Caki2 (cell line): ENCODE measurements at regions not wholly inside any gene's neighbourhood (a gene's known extent, or its start where the extent isn't known, plus 50 kb on each side); places are given as distances from the start of the nearest gene placed in this dataset.
"Not testable (repeated sequence)": the region's sequence is repeated elsewhere in the genome, so short reads cannot be mapped to it uniquely, and the experiment has no call there.

Experiments
- DNase-seq: peaks from one replicate; pipeline ENCODE4 v3.0.0-alpha.2; 2015; ENCODE audit warnings: low read depth
- in situ Hi-C: cut with HindIII; loops from 2 replicates; pipeline ENCODE4 v1.10.0; 2016; ENCODE audit warnings: low sequenced_read_pairs, low pct_unique_long_range_greater_than_20kb, mixed read lengths

DNA sequence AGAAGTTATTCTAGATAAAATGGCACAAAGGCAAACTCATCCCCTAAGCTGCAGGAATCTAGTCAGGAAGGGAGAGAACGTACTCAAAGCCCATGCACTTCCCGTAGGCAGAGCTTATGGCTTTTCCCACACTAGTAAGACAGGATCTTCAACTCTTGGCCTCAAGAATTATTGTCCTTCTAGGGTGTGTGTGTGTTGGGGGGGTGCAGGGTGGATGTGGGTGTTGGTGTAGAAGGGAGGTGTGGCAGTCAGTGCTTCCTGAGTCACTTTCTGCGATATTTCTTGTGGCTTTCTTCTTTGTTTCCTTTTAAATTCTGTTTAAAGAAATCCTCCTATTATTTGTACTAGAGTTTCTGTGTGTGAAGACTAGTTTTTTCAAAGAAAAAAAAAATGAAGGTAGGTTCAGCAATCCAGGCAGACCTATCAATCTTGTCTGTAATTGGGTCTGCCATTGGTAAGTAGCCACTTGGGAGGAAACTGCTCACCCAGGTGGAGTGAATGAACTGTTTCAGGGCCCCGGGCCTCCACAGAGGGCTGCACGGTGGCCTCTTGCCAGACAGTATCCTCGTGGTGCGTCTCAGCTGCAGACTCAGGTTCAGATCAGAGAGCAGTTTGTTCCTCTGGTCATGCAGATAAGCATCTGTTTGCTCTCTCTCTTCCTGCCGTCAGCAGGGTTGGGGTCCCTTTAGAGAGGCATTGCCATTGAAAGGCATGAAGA is 131.9 kb downstream of the NPR3 start:
- DNase-seq: no peak
- in situ Hi-C loops: no loop called here

DNA sequence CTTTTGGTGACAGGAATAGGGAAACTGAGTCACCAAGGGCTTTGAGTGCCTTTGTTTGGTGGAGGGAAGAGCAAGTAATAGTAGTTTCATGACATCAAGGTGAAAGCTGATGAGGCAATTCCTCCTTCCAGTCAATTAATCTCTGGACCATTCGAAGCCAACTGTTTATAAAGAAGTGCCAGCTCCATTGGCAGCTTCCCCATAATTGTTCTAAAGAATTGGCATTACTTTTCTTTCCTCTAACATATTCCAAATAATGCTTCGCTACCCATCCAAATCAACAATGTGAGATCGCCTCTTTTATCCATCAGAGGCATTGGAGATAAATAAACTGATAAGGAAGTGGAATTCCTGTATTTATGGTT is 132.4 kb downstream of the NPR3 start:
- peak; percentile 32 for DNase-seq
- in situ Hi-C loops: no loop called here

DNA sequence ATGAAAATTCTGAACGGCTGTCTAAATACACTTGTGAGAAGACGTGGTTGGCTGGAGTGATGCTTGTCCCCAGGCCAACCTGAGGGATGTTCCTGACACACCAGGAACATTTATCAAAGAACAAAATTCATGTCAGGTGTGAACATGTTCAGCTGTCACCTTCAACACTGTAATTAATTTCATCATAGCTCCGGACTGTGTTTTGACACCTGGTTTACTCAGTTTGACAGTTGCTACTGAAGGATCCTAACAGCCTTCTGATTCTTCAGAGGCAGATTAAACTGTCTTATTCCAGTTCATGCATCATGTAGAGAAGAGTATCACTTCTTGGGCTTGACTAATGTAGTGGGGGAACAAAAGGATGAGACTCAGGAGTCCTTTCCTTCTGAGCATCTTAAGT is 134.1 kb downstream of the NPR3 start:
- DNase-seq: no peak
- in situ Hi-C loops: no loop called here

DNA sequence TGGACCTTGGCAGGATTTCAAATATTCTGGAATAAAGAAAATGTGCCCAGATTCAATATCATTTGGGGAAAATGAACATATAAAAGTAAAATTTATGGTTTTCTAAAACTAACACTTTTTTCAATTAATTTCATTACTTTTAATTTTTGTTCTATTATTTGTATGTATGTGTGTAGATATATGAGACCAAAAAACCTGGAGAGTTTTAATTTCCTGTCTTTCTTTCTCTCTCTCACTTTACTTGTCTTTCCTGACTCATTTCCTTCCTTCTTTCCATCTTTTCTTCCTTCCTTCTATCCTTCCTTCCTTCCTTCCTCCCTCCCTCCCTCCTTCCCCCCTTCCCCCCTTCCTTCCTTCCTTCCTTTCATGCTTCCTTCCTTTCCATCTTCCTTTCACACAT is 137.0 kb downstream of the NPR3 start:
- DNase-seq: no peak
- in situ Hi-C loops: no loop called here

DNA sequence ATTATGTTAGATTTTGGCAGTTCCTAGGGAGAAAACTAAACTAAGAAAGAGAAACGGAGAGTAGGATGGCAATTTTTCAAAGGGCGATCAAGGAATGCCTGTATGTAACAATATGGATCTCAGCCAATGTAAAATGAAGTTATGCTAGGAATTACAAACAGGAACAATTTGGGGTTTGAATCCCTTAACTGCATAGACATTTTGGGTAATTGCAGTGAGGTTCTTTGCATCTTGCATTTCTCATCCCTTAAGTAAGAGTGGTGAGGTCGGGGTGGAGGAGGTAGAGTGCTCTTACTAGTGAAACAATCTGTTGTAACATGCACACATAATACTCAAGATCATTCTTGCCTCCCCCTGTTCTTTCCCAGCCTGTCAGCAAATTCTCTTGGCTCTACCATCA is 137.6 kb downstream of the NPR3 start:
- in situ Hi-C loops: no loop called here
- DNase-seq: no peak

DNA sequence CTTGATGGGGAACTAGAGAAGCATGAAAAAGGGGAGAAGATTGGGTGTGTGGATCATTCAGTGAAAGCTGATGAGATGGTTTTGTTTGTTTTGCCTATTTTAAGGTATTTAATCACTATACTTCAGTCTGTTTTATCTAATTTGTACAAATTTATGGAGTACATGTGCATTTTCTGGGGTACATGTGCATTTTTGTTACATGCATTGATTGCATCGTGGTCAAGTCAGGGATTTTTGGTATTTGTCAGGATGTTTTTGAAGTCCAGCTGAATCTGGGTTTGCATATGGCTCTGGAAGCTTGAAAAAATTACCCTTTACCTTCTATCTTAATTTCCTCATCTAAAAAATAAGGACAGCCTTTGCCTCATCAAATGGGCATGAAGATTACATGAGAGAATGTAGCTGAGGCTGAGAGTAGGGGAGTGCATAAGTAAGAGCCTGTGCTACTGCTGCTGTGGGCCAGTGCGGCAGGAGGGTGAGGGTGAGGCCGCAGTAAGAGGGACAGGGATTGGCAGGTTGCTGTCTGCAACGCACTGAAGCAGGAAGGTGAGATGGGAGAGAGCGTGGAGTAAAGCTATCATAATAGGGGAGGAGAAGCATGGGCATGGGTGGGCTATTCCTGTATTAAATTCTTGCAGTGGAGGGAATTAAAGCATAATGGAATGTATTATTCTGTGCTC is 139.8 kb downstream of the NPR3 start:
- no peak for DNase-seq
- in situ Hi-C loops: no loop called here

DNA sequence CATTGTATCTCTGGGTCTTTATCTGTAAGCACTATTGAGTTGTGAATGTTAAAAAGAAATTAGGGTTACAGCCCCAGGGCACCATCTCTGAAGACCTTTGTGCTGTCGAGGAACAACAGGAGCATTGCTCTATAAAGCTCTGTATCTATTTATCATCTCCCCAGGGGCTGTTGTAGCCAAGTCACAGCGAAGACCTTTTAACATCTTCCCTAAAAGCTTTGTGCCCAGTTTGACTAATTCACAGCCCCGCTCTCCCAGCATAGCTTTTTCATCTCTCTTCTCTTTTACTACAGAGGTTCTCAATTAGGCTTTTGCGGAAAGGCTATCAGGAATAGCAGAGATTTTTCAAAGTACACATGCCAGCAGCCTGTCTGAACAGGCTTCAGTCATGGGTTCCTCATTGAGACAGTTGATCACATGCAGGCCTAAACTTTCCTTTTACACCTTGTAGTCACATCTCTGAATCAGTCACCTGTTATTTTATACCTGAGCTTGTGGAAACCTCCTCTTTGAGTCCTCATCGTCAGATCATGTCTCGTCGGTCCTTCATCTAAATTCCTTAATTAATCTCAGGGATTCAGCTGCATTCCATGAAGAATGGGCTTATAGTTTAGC is 140.5 kb downstream of the NPR3 start:
- in situ Hi-C loops: no loop called here

DNA sequence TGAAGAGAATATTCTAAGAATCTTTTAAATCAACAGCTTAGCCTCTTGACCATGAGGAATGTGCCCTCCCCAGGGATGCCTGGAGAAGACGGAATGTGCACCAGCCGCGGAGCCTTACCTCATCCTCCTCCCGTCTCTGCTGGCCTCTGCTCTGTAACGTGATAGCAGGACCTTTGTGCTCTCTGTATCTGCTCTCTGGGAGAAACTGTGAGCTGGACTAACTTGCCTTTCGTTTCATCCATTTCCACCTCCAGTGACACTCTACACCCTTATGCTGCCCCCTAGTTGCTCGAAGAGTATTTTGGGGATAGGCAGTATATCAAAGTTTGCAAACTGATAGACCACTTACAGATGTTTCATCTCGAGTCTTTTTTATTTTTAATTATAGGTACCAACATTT is 141.4 kb downstream of the NPR3 start:
- in situ Hi-C loops: no loop called here
- DNase-seq: peak; percentile 80

More for the DNA sequence above, 140.5 kb downstream of the NPR3 start:
- no peak for DNase-seq

DNA sequence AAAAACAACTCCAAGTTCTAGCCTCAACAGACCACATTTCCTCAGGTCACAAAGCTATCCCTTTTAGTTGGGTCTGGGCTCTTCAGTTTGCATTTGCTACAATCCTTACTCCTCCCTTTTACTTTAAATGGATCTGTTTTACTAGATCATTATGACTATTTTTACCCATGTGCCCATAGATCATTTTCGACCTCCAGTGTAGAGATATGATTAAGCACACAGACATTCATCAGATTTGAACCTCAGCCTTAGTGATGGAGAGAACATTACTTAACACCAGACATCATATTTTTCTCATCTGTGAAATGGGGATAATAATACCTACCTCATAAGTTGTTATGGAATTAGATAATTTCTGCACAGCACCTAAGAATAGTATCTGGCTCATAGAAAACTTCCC is 141.9 kb downstream of the NPR3 start:
- in situ Hi-C loops: no loop called here

DNA sequence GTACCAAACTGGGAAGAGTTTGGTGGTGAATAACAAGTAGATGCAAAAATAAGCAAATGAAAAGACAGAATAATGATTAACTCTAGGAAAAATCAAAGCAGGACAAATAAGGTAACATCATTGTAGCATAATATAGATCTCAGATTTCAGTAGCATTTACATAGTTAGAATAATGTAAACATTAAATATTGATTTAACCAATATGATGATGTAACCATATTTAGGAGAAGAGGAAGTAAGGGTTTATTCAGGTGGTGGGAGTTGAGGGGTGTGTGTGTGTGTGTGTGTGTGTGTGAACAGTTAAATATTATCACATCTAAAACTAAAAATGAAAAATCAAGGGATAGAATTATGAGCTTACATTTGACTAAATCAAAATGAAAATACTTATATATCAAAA is 143.4 kb downstream of the NPR3 start:
- in situ Hi-C loops: no loop called here
- no peak for DNase-seq

More for the DNA sequence above, 141.9 kb downstream of the NPR3 start:
- DNase-seq: no peak

DNA sequence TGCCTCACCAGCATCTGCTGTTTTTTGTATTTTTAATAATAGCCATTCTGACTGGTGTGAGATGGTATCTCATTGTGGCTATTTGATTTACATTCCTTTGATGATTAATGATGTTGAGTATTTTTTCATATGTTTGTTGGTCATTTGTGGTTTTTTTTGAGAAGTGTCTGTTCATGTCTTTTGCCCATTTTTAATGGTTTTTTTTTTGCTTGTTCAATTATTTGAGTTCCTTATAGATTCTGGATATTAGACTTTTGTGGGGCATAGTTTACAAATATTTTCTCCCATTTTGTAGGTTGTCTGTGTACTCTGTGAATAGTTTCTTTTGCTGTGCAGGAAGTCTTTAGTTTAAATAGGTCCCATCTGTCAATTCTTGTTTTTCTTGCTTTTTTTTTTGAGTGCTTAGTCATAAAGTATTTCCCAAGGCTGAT is 148.1 kb downstream of the NPR3 start:
- no peak for DNase-seq
- in situ Hi-C loops: no loop called here

DNA sequence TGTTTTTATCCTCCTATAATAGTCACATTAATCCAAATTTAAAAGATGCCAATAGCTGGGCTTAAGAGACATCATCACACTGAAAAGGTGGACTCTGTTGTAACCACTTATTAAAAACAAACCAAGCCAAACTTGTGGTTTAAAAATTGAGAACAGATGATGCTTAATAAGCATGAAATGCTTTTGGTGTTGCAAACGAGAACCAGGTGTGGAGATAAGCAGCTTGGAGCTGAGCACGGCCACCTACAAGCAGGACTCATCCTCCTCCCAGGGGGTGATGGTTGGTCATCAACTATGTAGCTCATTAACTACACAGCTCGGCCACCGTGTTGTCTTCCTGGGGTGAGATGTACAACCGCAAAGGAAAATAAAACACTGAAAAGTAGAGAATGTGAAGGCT is 154.4 kb downstream of the NPR3 start:
- no peak for DNase-seq
- in situ Hi-C loops: no loop called here

DNA sequence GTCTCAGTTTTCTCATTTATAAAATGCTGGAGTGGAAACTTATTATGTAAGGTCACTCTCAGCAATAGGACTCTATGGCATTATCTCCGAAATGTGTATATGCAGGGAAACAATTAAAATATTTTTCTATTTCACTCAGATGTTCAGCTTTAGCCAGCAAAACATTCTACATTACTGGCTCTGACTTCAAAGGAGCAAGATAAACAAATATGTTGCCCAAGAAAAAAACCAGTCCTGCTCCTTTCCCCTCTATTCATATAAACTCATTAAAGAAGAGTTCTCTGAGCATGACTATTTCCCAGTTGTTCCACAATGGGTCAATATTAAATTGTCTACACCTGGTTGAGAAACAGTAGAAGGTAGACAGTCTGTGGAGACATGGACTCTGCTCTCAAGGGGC is 155.0 kb downstream of the NPR3 start:
- in situ Hi-C loops: no loop called here
- DNase-seq: no peak

DNA sequence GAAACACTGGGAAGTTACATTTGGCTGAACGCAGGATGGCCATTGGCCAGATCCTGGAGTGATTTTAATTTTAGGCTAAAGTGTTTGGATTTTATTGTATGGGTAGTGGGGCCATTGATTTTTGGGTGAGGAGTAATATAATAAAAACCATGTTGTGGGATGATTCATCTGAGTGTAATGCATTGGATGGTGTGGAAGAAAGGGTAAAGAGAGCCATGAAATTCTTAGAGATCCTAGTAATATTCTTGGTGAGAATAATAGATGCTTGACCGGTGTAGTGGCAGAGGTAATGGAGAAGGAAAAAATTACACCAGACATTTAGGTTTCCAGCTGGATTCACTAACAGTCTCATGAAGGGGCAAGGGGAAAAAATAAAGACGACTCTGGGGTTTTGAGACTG is 158.1 kb downstream of the NPR3 start:
- in situ Hi-C loops: no loop called here
- no peak for DNase-seq

DNA sequence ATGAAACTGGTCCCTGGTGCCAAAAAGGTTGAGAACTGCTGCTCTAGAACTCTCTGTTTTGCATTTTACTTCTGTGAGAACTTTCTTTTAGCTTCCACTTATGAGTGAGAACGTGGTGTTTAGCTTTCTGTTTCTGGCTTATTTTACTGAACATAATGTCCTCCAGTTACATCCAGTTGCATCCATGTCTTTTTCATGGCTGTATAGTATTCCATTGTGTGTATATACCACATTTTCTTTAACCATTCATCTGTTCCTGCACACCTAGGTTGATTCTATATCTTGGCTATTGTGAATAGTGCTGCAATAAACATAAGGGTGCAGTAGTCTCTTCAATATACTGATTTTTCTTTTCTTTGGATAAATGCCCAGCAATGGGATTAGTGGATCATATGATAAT is 165.7 kb downstream of the NPR3 start:
- DNase-seq: no peak
- in situ Hi-C loops: no loop called here

DNA sequence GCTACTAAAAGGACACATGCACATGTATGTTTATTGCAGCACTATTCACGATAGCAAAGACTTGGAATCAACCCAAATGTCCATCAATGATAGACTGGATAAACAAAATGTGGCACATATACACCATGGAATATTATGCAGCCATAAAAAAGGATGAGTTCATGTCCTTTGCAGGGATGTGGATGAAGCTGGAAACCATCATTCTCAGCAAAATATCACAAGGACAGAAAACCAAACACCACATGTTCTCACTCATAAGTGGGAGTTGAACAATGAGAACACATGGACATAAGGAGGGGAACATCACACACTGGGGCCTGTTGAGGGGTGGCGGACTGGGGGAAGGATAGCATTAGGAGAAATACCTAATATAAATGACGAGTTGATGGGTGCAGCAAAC is 168.2 kb downstream of the NPR3 start:
- DNase-seq, in situ Hi-C loops: not testable (repeated sequence)

DNA sequence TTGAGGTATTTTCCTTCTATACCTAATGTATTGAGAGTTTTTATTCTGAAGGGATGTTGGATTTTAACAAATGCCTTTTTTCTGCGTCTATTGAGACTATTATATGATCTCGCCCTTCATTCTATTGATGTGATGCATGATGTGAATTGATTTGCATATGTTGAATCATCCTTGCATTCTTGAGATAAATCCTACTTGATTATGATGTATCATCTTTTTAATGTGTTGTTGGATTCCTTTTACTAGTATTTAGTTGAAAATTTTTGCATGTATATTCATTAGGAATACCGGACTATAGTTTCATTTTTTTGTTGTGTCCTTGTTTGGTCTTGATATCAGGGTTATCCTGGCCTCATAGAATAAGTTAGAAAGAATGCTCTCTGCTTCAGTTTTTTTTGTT is 169.7 kb downstream of the NPR3 start:
- no peak for DNase-seq
- in situ Hi-C loops: no loop called here

DNA sequence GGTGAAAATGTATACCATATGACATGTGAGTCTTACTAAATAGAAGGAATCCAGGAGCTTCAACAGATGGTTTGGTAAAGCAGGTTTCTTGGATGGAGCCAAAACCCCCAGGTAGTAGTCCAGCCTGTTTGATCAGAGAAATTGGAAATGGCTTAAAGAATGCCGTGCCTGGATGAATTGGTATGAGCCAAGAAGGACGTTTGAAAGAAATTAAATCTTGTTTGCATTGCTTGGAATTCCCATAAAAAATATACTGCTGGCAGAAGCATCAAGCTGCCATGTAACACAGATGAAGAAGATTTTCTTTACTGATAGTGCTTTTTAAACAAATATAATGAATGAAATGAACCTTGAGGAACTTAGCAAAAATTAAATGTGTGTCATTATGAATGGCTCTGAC is 176.3 kb downstream of the NPR3 start:
- in situ Hi-C loops: no loop called here
- no peak for DNase-seq

DNA sequence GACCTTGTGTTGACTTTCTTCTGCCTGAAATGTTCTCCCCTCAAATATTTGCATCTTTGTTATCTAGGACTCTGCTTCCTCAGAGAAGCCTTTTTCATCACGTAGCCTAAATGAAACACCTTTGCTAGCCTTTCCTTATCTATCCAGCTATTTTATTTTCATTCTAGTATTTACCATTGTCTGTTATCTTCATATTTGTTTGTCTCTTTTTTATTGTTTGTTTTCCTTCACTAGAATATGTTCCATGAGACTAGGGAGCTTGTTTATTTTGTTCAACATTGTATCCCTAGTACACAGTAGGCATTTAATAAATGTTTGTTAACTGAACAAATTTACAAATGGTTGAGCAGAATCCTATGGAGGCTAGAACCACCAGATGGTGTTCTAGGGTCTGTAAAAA is 178.0 kb downstream of the NPR3 start:
- in situ Hi-C loops: no loop called here
- no peak for DNase-seq

DNA sequence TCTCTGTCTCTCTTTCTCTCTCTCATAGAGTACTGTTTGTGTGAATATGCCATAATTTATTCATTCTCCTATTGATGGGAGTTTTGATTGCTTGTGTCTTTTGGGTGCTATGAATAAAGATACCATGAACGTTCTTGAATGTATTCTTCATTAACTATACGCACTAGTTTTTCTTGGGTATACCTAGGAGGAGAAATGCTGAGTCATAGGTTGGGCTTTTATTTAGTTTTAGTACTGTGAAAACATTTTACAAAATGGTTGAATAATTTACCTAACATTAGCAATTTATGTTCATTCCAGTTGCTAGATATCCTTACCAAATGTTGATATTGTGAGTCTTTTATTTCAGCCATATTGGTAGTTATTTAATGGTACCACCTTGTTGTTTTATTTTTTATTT is 192.5 kb downstream of the NPR3 start:
- in situ Hi-C loops: no loop called here
- DNase-seq: no peak
